ENCODE measurements at regions not wholly inside any gene's neighbourhood (a gene's known extent, or its start where the extent isn't known, plus 50 kb on each side); places are given as distances from the start of the nearest gene placed in this dataset.

DNA sequence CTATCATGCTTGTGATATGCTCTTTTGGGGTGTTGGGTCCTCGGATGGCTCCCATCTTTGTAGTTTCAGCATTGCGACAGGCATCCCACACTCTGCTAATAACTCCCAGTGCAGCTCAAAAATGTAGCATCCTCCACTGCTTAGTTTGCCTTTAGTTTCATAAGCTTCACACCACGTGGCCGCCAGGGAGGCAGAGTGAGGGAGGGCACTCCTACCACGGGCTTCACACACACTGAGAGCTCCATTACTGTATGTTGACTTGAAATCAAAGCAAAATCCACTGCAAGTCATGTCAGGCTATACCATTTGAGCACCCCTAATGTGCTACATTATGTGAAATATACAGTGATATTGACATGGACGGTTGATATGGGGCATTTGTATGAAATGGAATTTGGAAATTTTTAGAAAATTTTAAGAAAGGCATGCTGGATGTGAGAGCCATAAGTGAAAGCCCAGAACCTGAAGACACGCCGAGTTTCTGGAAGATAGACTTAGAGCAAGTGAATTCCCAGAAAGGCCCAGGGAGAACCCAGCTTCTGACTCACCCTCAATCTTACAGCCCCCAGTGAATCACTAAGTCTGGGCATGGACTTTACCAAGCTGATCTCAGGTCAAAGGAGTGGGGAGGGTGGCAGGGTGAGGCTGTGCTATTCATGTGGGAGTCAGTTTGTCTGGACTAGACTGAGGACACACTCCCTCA is 94.1 kb downstream of the HSPH1 start:
- TF ChIP-seq, protein P1, sequence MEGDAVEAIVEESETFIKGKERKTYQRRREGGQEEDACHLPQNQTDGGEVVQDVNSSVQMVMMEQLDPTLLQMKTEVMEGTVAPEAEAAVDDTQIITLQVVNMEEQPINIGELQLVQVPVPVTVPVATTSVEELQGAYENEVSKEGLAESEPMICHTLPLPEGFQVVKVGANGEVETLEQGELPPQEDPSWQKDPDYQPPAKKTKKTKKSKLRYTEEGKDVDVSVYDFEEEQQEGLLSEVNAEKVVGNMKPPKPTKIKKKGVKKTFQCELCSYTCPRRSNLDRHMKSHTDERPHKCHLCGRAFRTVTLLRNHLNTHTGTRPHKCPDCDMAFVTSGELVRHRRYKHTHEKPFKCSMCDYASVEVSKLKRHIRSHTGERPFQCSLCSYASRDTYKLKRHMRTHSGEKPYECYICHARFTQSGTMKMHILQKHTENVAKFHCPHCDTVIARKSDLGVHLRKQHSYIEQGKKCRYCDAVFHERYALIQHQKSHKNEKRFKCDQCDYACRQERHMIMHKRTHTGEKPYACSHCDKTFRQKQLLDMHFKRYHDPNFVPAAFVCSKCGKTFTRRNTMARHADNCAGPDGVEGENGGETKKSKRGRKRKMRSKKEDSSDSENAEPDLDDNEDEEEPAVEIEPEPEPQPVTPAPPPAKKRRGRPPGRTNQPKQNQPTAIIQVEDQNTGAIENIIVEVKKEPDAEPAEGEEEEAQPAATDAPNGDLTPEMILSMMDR (IDR thresholded peaks at IDR 0.05; ENCODE audit: borderline replicate concordance, insufficient read depth, low read depth, low read length) = no peak
- H3K4me3 ChIP-seq (ENCODE audit: low read depth, low read length) = no peak overlapping the region

- H3K4me3 ChIP-seq (ENCODE audit: low read depth, low read length) = no peak overlapping the region
- TF ChIP-seq, protein P1 (IDR thresholded peaks at IDR 0.05; ENCODE audit: borderline replicate concordance, insufficient read depth, low read depth, low read length) = no peak
Observed at GRCh38 chr13:31064636-31065035, 97.1 kb downstream of the HSPH1 start.

DNA sequence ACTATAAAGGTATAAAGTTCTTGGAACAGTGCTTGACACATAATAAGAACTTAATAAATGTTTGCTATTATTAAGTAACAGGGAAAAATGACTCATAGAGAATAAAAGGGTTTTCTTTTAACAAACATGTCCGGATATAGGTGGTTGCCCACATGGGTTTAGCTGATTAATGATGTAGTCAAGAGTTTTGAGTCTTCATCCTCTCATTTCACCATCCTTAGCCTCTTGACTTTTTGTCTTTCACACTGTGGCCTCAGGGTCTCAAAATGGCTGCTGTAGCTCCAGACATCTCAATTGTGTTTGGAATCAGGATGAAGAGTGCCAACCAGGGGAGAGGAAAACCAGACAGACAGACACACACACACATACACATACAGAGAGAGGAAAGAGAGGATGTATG is 97.9 kb downstream of the HSPH1 start:
- H3K4me3 ChIP-seq (ENCODE audit: low read depth, low read length) = no peak overlapping the region
- TF ChIP-seq, protein P1 (IDR thresholded peaks at IDR 0.05; ENCODE audit: borderline replicate concordance, insufficient read depth, low read depth, low read length) = no peak

DNA sequence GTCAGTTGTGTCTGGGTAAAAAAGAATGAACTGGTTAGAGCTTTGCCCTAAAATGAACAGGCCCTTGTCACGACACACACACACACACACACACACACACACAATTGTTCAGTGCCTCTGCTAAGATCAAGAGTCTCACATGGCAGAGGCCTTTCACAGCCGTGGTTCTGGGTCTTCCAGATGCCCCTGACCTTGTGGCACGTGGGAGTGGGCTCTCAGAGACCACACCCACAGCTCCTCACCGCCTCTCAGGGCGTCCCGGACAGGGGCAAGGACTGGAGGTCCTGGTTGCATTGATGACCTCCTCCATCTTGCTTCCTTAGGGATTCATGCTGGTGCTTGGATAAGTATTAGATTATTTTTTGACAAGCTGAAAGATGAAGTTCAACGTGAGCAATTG is 101.0 kb downstream of the HSPH1 start:
- no peak overlapping the region for H3K4me3 ChIP-seq (ENCODE audit: low read depth, low read length)
- TF ChIP-seq, protein P1 (IDR thresholded peaks at IDR 0.05; ENCODE audit: borderline replicate concordance, insufficient read depth, low read depth, low read length) = no peak

- H3K4me3 ChIP-seq (ENCODE audit: low read depth, low read length) = no peak overlapping the region
- TF ChIP-seq, protein P1 (IDR thresholded peaks at IDR 0.05; ENCODE audit: borderline replicate concordance, insufficient read depth, low read depth, low read length) = no peak
Observed at GRCh38 chr13:31060220-31060619, 101.5 kb downstream of the HSPH1 start.

DNA sequence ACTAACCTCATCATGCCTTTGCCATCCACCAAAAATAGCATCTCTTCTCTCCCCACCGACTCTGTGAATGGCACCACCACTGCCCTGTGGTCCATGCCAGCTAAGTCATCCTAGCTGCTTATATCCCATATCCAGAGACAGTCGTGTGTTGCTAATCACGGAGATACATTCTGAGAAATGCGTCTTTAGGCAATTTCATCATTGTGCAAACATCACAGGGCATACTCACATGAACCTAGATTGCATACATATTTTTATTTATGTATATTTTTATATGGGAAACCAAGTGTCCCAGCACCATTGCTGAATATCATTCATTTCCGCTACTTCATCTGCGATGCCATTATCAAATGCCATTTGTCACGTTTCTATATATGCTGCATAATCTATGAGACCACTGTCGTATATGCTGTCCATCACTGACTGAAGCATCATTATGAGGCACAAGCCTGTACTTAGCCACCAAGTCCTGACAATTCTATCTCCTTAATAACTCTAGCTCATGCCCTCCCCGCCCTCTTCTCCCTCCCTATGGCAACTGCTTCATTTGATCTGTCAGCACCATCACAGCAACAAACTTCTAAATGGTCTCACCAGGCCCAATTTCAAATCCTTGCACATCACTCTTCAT is 104.2 kb downstream of the HSPH1 start:
- H3K4me3 ChIP-seq (ENCODE audit: low read depth, low read length) = no peak overlapping the region
- TF ChIP-seq, protein P1 (IDR thresholded peaks at IDR 0.05; ENCODE audit: borderline replicate concordance, insufficient read depth, low read depth, low read length) = no peak
